CD8-positive, alpha-beta memory T cell (primary cell): ENCODE measurements at regions not wholly inside any gene's neighbourhood (a gene's known extent, or its start where the extent isn't known, plus 50 kb on each side); places are given as distances from the start of the nearest gene placed in this dataset.

Experiments used
- CTCF ChIA-PET: fragments of 350-600 bp; sonication (Branson Sonifier 250); formaldehyde crosslinking; loops from one replicate; lab custom pipeline; 2021; ENCODE audit warnings: antibody characterized with exemption; lab: Charles Lee
- POLR2A ChIA-PET: fragments of 350-600 bp; sonication (Branson Sonifier 250); formaldehyde crosslinking; loops from one replicate; lab custom pipeline; 2021; ENCODE audit warnings: antibody characterized with exemption; lab: Charles Lee
- DNase-seq, 5 donors: peaks; one replicate each; pipeline versions ENCODE4 v3.0.0 to v3.0.0-alpha.2; 2020 to 2022; ENCODE audit warnings: mixed read lengths in 1 of 5
- H3K27ac ChIP-seq: one replicate; pipeline ENCODE4 v1.7.0; 2013; ENCODE audit warnings: low read depth, mild to moderate bottlenecking, low read length, moderate library complexity
- H3K27me3 ChIP-seq: 2 replicates; pipeline ENCODE4 v1.7.0; 2013; ENCODE audit warnings: low read length, mild to moderate bottlenecking; ENCODE audit not compliant: insufficient read depth, poor library complexity, severe bottlenecking
- H3K36me3 ChIP-seq: 2 replicates; pipeline ENCODE4 v1.7.0; 2013; ENCODE audit warnings: mild to moderate bottlenecking, low read length, moderate library complexity; ENCODE audit not compliant: insufficient read depth
- H3K4me1 ChIP-seq: 2 replicates; pipeline ENCODE4 v1.7.0; 2013; ENCODE audit warnings: mild to moderate bottlenecking, low read length, moderate library complexity; ENCODE audit not compliant: insufficient read depth
- H3K4me3 ChIP-seq: 2 replicates; pipeline ENCODE4 v1.7.0; 2013; ENCODE audit warnings: mild to moderate bottlenecking, low read length
- H3K9me3 ChIP-seq: 2 replicates; pipeline ENCODE4 v1.7.0; 2013; ENCODE audit warnings: mild to moderate bottlenecking, low read length
- H3K27ac Mint-ChIP-seq, 8 donors: one replicate each; pipeline ENCODE4 v1.8.0; 2020 to 2021; ENCODE audit warnings: mixed read lengths in 8 of 8, mild to moderate bottlenecking in 6 of 8, inconsistent platforms in 3 of 8, moderate library complexity in 3 of 8
- H3K27me3 Mint-ChIP-seq, 2 donors: one replicate each; pipeline ENCODE4 v1.8.0; 2020 to 2021; ENCODE audit warnings: mixed read lengths in 2 of 2, mild to moderate bottlenecking in 1 of 2, moderate library complexity in 1 of 2
- H3K36me3 Mint-ChIP-seq, 3 donors: one replicate each; pipeline ENCODE4 v1.8.0; 2020 to 2021; ENCODE audit warnings: mixed read lengths in 3 of 3, inconsistent platforms in 1 of 3, mild to moderate bottlenecking in 1 of 3
- H3K4me1 Mint-ChIP-seq, 3 donors: one replicate each; pipeline ENCODE4 v1.8.0; 2020 to 2021; ENCODE audit warnings: mixed read lengths in 3 of 3, inconsistent platforms in 1 of 3, mild to moderate bottlenecking in 1 of 3
- H3K4me3 Mint-ChIP-seq, 7 donors: one replicate each; pipeline ENCODE4 v1.8.0; 2020 to 2021; ENCODE audit warnings: mixed read lengths in 7 of 7, mild to moderate bottlenecking in 6 of 7, moderate library complexity in 4 of 7, inconsistent platforms in 2 of 7
- H3K9me3 Mint-ChIP-seq, 5 donors: one replicate each; pipeline ENCODE4 v1.8.0; 2020 to 2022; ENCODE audit warnings: mixed read lengths in 5 of 5, mild to moderate bottlenecking in 3 of 5, moderate library complexity in 2 of 5, inconsistent platforms in 1 of 5

DNA sequence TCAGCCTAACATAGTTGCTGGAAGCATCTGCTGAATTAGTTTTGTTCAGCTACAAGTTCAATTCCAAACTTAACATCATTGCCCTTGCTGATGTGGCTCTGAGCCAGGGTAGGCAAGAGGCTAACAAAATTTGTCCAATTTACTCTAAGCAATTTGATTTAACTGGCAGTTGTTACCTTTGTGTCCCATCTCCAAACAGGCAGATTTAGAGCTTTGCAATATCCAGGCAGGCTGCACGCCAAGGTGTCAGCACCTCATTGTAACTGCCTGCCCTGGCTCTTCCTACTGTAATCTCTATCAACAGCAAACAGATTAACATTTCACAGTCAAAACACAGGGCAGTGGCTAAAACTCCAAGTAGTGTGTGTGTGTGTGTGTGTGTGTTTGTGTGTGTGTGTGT is 2070.6 kb downstream of the PCDH7 start:
- no peak for DNase-seq
- Mint-ChIP-seq H3K27ac (no peak overlapping the region), H3K4me1 (no peaks in the 10 kb centered on the region), H3K4me3 (no peak overlapping the region), H3K9me3 (peaks cover 3 to 21% (median 6%) of the 10 kb centered on the region in 5 donors), H3K27me3 (no peaks in the 10 kb centered on the region), H3K36me3 (no peaks in the 10 kb centered on the region)
- Histone ChIP-seq H3K27me3 (no peaks in the 10 kb centered on the region), H3K9me3 (no peaks in the 10 kb centered on the region), H3K4me3 (no peak overlapping the region), H3K4me1 (no peaks in the 10 kb centered on the region), H3K27ac (no peak overlapping the region), H3K36me3 (no peaks in the 10 kb centered on the region)
- CTCF ChIA-PET: no interaction called here
- POLR2A ChIA-PET: no interaction called here

DNA sequence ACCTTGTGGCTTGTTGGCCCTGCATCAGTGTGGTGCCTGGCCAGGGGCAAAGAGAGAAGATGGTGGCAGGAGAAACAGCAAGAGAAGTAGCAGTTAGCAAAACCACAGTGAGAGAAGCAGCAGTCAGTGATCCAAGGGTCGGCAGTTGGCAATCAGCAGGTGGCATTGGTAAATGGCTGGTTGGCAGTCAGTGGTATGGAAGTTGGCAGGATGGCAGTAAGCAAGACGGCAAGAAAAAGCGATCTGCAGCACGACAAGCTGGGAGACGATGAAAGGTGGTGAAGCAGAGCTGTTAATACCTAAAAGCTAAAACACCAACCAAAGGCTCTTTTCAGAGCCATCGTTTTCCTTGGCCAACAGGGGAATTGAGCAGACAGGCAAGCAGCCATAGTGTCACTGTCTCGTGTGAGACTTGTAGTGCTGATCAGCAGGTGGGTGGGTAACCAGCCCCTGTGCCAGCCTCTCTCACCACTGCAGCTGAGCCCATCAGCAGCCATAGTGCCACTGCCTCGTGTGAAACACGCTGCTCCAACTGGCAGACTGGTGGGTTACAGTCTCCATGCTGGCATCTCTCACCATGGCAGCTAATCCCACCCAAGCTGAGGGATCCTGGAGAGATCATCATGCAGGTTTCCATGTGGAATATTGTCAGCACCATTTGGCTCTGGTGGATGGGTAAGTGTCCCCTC is 2078.4 kb downstream of the PCDH7 start:
- Histone ChIP-seq H3K9me3 (no peaks in the 10 kb centered on the region), H3K4me1 (no peaks in the 10 kb centered on the region), H3K27ac (no peak overlapping the region), H3K36me3 (no peaks in the 10 kb centered on the region), H3K27me3 (no peaks in the 10 kb centered on the region), H3K4me3 (no peak overlapping the region)
- Mint-ChIP-seq H3K9me3 (peaks cover 3 to 26% (median 10%) of the 10 kb centered on the region in 5 donors), H3K4me3 (no peak overlapping the region), H3K27me3 (no peaks in the 10 kb centered on the region), H3K27ac (no peak overlapping the region), H3K36me3 (no peaks in the 10 kb centered on the region), H3K4me1 (no peaks in the 10 kb centered on the region)
- ChIA-PET CTCF (no interaction called here), POLR2A (no interaction called here)
- no peak for DNase-seq

DNA sequence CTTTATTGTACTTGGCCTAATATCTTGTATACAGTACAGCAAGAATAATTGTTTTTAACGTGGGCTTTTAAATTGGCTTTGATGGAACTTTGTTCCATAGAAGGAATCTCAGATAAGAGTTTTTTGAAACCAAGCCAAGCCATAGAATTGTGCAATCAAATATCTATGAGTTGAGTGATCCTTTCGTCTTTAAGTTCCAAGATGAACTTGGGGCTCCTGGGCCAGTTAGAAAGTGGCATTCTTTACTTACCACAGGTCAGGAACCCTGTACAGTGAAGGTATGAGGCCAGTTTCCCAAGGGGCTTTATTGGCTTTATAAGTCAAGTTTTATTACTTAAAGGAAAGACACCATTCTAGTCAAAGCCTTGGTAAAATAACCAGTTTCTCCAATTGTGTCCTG is 2104.2 kb downstream of the PCDH7 start:
- H3K9me3 Mint-ChIP-seq: peaks cover 0 to 22% (median 12%) of the 10 kb centered on the region in 5 donors
- H3K4me3 Mint-ChIP-seq: no peak overlapping the region
- Histone ChIP-seq H3K4me3 (no peak overlapping the region), H3K4me1 (no peaks in the 10 kb centered on the region), H3K9me3 (no peaks in the 10 kb centered on the region), H3K27ac (no peak overlapping the region), H3K36me3 (no peaks in the 10 kb centered on the region), H3K27me3 (no peaks in the 10 kb centered on the region)
- POLR2A ChIA-PET: no interaction called here
- DNase-seq: no peak
- CTCF ChIA-PET: no interaction called here
- H3K27me3 Mint-ChIP-seq: no peaks in the 10 kb centered on the region
- no peak overlapping the region for H3K27ac Mint-ChIP-seq
- H3K36me3 Mint-ChIP-seq: no peaks in the 10 kb centered on the region
- no peaks in the 10 kb centered on the region for H3K4me1 Mint-ChIP-seq

DNA sequence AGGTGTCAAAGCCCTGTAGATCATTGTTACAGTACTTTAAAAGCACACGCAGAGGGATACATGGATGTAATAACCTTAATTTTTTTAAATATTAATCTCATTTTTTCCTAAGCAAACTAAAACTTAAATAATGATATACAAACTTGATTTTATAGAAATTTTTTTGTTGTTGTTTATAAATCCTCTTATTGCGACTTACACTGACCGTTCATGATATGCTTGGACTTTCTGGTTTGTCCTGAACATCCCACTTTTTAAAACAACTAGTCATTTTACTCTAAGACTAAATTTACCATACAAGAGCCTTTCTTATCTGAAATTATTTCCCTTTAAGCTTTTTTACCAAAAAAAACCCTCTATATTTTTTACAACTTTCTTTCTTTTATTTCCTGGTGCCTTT is 2106.0 kb downstream of the PCDH7 start:
- Histone ChIP-seq H3K27ac (no peak overlapping the region), H3K27me3 (no peaks in the 10 kb centered on the region), H3K36me3 (no peaks in the 10 kb centered on the region), H3K4me3 (no peak overlapping the region), H3K4me1 (no peaks in the 10 kb centered on the region), H3K9me3 (no peaks in the 10 kb centered on the region)
- Mint-ChIP-seq H3K4me3 (no peak overlapping the region), H3K4me1 (no peaks in the 10 kb centered on the region), H3K27ac (no peak overlapping the region), H3K9me3 (peaks cover 0 to 24% (median 9%) of the 10 kb centered on the region in 5 donors), H3K27me3 (no peaks in the 10 kb centered on the region), H3K36me3 (no peaks in the 10 kb centered on the region)
- no peak for DNase-seq
- POLR2A ChIA-PET: no interaction called here
- CTCF ChIA-PET: no interaction called here

DNA sequence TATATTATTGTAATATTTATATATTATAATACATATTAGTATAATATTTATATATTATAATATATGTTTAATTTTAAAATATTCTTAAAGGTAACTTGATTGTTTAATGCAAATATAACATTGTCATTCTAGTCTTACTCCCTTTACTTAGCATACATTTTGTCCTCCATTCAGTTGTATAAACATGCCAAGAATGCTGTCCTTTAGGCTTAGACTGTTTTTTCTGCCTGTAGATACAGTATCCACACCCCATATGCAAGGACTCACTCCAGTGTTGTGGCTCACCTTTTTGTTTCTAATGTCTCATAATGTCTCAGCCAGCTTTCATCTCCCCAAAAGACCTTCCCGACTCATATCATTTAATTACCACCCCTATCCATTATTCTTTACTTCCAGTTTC is 2110.0 kb downstream of the PCDH7 start:
- Mint-ChIP-seq H3K27me3 (no peaks in the 10 kb centered on the region), H3K4me3 (no peak overlapping the region), H3K27ac (no peak overlapping the region), H3K36me3 (no peaks in the 10 kb centered on the region), H3K9me3 (peaks cover 0 to 24% (median 6%) of the 10 kb centered on the region in 5 donors), H3K4me1 (no peaks in the 10 kb centered on the region)
- CTCF ChIA-PET: no interaction called here
- Histone ChIP-seq H3K27ac (no peak overlapping the region), H3K27me3 (no peaks in the 10 kb centered on the region), H3K36me3 (no peaks in the 10 kb centered on the region), H3K4me3 (no peak overlapping the region), H3K9me3 (no peaks in the 10 kb centered on the region), H3K4me1 (no peaks in the 10 kb centered on the region)
- POLR2A ChIA-PET: no interaction called here
- DNase-seq: no peak

DNA sequence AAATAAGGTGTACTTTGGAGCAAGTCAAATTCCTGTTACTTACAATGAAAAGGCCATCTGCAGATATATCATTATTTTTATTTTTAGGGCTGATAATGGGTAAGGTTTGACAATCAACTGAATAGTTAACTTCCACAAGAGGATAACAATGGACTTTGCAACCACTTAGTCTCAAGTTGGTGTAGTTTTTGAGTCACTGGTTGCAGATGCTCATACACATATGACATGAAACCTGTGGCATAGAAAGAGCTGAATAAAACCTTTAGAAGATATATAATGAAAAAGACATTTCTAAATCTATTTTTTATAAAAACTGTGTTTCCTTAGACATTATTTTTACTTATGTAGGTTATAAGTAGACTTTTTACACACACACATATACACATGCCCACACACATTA is 2110.9 kb downstream of the PCDH7 start:
- no peak overlapping the region for H3K4me3 ChIP-seq
- POLR2A ChIA-PET: no interaction called here
- no peak for DNase-seq
- Mint-ChIP-seq H3K9me3 (peaks cover 0 to 24% (median 6%) of the 10 kb centered on the region in 5 donors), H3K4me3 (no peak overlapping the region), H3K4me1 (no peaks in the 10 kb centered on the region), H3K27me3 (no peaks in the 10 kb centered on the region), H3K36me3 (no peaks in the 10 kb centered on the region), H3K27ac (no peak overlapping the region)
- no peaks in the 10 kb centered on the region for H3K27me3 ChIP-seq
- H3K27ac ChIP-seq: no peak overlapping the region
- no peaks in the 10 kb centered on the region for H3K9me3 ChIP-seq
- no peaks in the 10 kb centered on the region for H3K36me3 ChIP-seq
- H3K4me1 ChIP-seq: no peaks in the 10 kb centered on the region
- CTCF ChIA-PET: no interaction called here

DNA sequence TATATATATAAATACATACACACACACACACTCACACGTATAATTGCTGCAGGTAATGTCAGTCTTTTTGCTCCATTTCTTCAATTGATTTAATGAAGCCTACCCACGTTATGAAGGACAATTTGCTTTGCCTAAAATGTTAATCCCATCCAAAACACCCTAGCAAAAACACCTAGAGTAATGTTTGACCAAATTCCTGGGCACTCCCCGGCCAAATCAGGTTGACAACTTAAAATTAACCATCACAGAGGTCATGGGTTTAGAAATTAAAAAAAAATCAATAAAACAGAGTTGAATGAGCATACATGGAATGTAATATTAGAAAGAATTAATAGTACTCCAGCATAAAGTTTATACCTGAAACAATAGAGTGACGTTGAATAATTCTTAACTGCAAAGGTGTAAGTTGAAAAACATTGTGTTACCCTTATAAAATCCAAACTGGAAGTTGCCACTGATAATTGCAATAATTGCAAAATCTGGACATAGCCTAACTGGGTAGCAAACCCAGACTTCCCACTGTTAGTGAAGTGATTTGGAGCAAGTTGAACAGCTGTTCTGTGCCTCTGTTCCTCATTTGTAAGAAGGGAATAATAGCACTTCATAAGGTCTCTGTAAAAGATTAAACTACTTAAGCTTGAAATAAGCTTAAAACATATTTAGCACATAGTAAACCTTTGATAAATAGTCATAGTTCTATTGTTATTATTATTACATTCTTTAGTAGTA is 2120.5 kb downstream of the PCDH7 start:
- H3K9me3 Mint-ChIP-seq: peaks cover 0 to 13% (median 4%) of the 10 kb centered on the region in 5 donors
- H3K4me1 Mint-ChIP-seq: no peaks in the 10 kb centered on the region
- Histone ChIP-seq H3K9me3 (no peaks in the 10 kb centered on the region), H3K4me3 (no peak overlapping the region), H3K36me3 (no peaks in the 10 kb centered on the region), H3K27me3 (no peaks in the 10 kb centered on the region), H3K4me1 (no peaks in the 10 kb centered on the region), H3K27ac (no peak overlapping the region)
- DNase-seq: no peak
- ChIA-PET POLR2A (no interaction called here), CTCF (no interaction called here)
- H3K4me3 Mint-ChIP-seq: no peak overlapping the region
- no peaks in the 10 kb centered on the region for H3K36me3 Mint-ChIP-seq
- no peaks in the 10 kb centered on the region for H3K27me3 Mint-ChIP-seq
- no peak overlapping the region for H3K27ac Mint-ChIP-seq

DNA sequence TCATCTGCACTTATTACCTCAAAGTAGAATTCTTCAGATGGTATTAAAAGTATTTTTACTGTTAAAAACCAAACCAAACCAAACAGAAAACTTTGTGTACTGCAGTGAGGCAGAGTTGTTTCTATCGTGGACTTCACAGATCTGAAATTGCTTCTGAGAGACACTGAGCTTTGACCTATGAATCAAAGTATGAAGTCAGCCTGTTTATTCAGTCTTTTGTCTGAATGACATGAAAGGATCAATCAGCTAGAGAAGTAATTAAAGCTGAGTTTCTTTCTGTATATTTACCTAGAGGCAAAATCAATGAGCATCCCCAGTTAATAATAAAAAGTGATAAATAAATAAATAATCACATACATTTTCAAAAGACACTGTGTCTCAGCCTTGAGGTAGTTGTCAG is 2121.0 kb downstream of the PCDH7 start:
- Mint-ChIP-seq H3K4me3 (no peak overlapping the region), H3K27me3 (no peaks in the 10 kb centered on the region), H3K4me1 (no peaks in the 10 kb centered on the region), H3K9me3 (peaks cover 0 to 14% (median 4%) of the 10 kb centered on the region in 5 donors), H3K27ac (no peak overlapping the region), H3K36me3 (no peaks in the 10 kb centered on the region)
- Histone ChIP-seq H3K27ac (no peak overlapping the region), H3K27me3 (no peaks in the 10 kb centered on the region), H3K4me3 (no peak overlapping the region), H3K36me3 (no peaks in the 10 kb centered on the region), H3K4me1 (no peaks in the 10 kb centered on the region), H3K9me3 (no peaks in the 10 kb centered on the region)
- DNase-seq: no peak
- ChIA-PET CTCF (no interaction called here), POLR2A (no interaction called here)
